ENCODE measurements at regions not wholly inside any gene's neighbourhood (a gene's known extent, or its start where the extent isn't known, plus 50 kb on each side); places are given as distances from the start of the nearest gene placed in this dataset.

- no peak for TF ChIP-seq CTCF (IDR thresholded peaks at IDR 0.05; ENCODE audit: insufficient read depth, low read length)
- no peak for TF ChIP-seq SPI1 (IDR thresholded peaks at IDR 0.05; ENCODE audit: borderline replicate concordance, low read depth)
- TF ChIP-seq POLR2AphosphoS5 (IDR thresholded peaks at IDR 0.05; ENCODE audit: low read depth) = no peak
These were observed 117.3 kb upstream of the CADPS start for GRCh38 chr3:62992520-62992919.

All from HL-60 (cell line).